Stimulated activated CD4-positive, alpha-beta T cell treated with anti-CD3 and anti-CD28 coated beads, Interleukin-1b, Interleukin-23, amount 100 ng/mL, for 24 hours (primary cell): ENCODE measurements at regions not wholly inside any gene's neighbourhood (a gene's known extent, or its start where the extent isn't known, plus 50 kb on each side); places are given as distances from the start of the nearest gene placed in this dataset.

ENCODE experiments used
- DNase-seq, 4 experiments: peaks; one replicate each; pipeline ENCODE4 v3.0.0-alpha.2; 2020; ENCODE audit warnings: low read depth in 4 of 4, low spot score in 1 of 4

GRCh38 chr16:64417711-64418227 is 704.1 kb downstream of the CDH11 start:
- no peak for DNase-seq

- DNase-seq = no peak
Observed at GRCh38 chr16:64416216-64417005, 705.5 kb downstream of the CDH11 start.

GRCh38 chr16:64412578-64413280 is 709.1 kb downstream of the CDH11 start:
- no peak for DNase-seq

GRCh38 chr16:64410306-64410705 is 711.6 kb downstream of the CDH11 start:
- no peak for DNase-seq

GRCh38 chr16:64409783-64410210 is 712.1 kb downstream of the CDH11 start:
- no peak for DNase-seq

- no peak for DNase-seq
Observed at GRCh38 chr16:64408699-64409098, 713.2 kb downstream of the CDH11 start.

- DNase-seq = no peak
Observed at GRCh38 chr16:64406770-64407181, 715.1 kb downstream of the CDH11 start.

GRCh38 chr16:64403352-64403751 is 718.5 kb downstream of the CDH11 start:
- no peak for DNase-seq

GRCh38 chr16:64398793-64399192 is 723.1 kb downstream of the CDH11 start:
- DNase-seq = no peak

GRCh38 chr16:64397945-64398508 is 723.8 kb downstream of the CDH11 start:
- DNase-seq = no peak

- no peak for DNase-seq
Observed at GRCh38 chr16:64397042-64397441, 724.8 kb downstream of the CDH11 start.

GRCh38 chr16:64394061-64394460 is 727.8 kb downstream of the CDH11 start:
- DNase-seq = no peak

GRCh38 chr16:64392456-64392855 is 729.4 kb downstream of the CDH11 start:
- no peak for DNase-seq

- DNase-seq = no peak
Observed at GRCh38 chr16:64391063-64391600, 730.7 kb downstream of the CDH11 start.

- no peak for DNase-seq
Observed at GRCh38 chr16:64390102-64390501, 731.8 kb downstream of the CDH11 start.

GRCh38 chr16:64384636-64385035 is 737.2 kb downstream of the CDH11 start:
- no peak for DNase-seq

GRCh38 chr16:64381979-64382378 is 739.9 kb downstream of the CDH11 start:
- no peak for DNase-seq

- DNase-seq = no peak
Observed at GRCh38 chr16:64380751-64381150, 741.1 kb downstream of the CDH11 start.

GRCh38 chr16:64375391-64375980 is 746.4 kb downstream of the CDH11 start:
- DNase-seq = no peak

GRCh38 chr16:64370112-64370511 is 751.8 kb downstream of the CDH11 start:
- no peak for DNase-seq

- no peak for DNase-seq
Observed at GRCh38 chr16:64365448-64365931, 756.4 kb downstream of the CDH11 start.
